HS-5 (cell line): ENCODE measurements at regions not wholly inside any gene's neighbourhood (a gene's known extent, or its start where the extent isn't known, plus 50 kb on each side); places are given as distances from the start of the nearest gene placed in this dataset.
A peak's percentile ranks its signal among the peaks of the same experiment; 100 is the strongest.
"Not testable (repeated sequence)": the region's sequence is repeated elsewhere in the genome, so short reads cannot be mapped to it uniquely, and the experiment has no call there.

Experiments
- DNase-seq: peaks from one replicate; pipeline ENCODE4 v3.0.0-alpha.2; 2012; ENCODE audit warnings: low read depth

GRCh38 chr3:72627271-72627670, 221.0 kb downstream of the SHQ1 start:
- DNase-seq = no peak

- DNase-seq = peak; percentile 92
Observed at GRCh38 chr3:72625602-72626337, 222.5 kb downstream of the SHQ1 start.

DNA sequence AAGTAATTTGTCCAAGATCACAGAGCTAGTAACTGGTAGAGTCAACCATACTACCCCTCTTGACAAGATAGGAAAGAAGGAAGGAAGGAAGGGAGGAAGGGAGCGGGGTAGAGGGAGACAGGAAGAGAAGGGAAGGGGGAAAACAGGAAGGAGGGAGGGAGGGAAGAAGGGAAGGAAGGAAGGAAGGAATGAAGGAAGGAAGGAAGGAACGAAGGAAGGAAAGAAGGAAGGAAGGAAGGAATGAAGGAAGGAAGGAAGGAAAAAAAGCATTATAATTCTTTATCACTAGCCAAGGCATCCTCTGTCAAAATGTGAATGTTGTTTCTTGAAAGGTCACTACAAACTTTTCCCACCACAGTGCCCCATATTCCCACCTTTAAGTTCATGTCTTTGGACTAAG, 223.6 kb downstream of the SHQ1 start:
- DNase-seq = no peak

DNA sequence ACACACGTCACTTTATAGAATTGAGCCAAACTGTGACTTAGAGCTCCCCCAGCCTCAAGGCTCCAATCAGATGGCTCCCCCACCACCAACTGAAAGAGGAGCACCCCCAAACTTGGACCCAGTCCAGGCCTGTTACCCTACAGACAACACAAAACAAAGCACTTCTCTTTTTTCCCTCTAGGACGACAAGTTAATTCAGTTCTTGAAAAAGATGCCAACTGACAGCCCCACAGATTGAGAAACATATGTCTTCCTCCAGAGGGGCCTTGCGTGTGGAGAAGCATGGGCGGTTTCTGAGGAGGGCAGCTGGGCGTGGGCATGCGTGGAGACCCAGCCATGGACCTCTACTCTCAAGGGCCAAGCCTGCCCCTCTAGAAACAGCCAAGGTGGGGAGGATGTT, 229.5 kb downstream of the SHQ1 start:
- no peak for DNase-seq

- no peak for DNase-seq
Observed at GRCh38 chr3:72617424-72618024, 230.7 kb downstream of the SHQ1 start.

GRCh38 chr3:72615776-72616175, 232.5 kb downstream of the SHQ1 start:
- no peak for DNase-seq

DNA sequence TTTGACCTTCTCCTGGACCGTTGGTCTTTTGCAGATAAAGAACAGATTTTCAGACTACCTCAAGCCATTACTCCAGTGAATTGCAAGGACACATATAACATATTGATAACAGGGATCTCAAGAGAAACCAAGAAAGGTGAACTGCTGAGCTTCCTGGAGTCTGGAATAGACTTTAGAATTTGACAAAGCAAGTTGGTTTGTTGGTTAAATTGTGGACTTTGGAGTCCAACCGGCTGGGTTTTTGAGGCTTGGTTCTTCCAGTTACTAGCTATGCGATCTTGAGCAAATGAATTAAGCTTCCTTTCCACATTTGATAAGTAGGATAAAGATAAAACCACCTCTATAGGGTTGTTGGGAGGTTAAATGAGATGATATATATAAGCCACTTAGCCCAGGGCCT, 233.1 kb downstream of the SHQ1 start:
- DNase-seq = no peak

DNA sequence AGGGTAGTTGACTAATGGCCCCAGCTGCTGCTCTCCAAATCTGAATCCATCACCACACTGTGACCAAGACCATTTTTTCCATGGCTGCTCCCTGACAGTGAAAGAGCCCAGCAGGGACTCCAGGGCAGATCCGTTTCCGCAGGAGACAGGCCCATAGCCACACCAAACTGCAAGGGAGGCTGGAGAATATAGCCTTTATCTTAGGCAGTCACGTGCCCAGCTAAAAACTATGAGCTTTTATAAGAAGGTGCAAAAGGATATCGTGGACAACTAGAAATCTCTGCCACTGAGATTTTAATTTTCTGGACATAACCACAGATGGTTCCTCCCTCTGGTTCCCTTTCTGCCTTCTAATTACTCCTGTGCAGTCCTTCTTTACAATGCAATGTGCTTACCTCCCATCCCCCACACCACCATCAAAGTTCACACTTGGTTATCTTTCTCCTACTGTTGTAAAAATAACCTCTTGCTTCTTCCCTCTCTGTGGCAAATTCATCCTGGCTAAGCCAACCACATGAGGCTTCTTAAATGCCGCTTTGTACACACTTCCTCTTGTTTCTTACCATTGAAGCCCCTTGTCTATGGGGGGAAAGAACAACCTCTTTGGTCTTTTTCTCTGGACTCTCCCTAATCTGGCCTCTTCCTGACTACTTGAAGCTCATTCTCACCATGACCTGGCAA, 233.7 kb downstream of the SHQ1 start:
- DNase-seq = no peak

- no peak for DNase-seq
Observed at GRCh38 chr3:72613871-72614270, 234.4 kb downstream of the SHQ1 start.

- DNase-seq = not testable (repeated sequence)
Observed at GRCh38 chr3:72609114-72609513, 239.1 kb downstream of the SHQ1 start.

- no peak for DNase-seq
Observed at GRCh38 chr3:72606005-72606800, 242.0 kb downstream of the SHQ1 start.

- no peak for DNase-seq
Observed at GRCh38 chr3:72604328-72604727, 243.9 kb downstream of the SHQ1 start.

GRCh38 chr3:72601983-72602750, 246.1 kb downstream of the SHQ1 start:
- no peak for DNase-seq

GRCh38 chr3:72601060-72601459, 247.2 kb downstream of the SHQ1 start:
- no peak for DNase-seq

- DNase-seq = no peak
Observed at GRCh38 chr3:72597756-72598195, 250.5 kb downstream of the SHQ1 start.

DNA sequence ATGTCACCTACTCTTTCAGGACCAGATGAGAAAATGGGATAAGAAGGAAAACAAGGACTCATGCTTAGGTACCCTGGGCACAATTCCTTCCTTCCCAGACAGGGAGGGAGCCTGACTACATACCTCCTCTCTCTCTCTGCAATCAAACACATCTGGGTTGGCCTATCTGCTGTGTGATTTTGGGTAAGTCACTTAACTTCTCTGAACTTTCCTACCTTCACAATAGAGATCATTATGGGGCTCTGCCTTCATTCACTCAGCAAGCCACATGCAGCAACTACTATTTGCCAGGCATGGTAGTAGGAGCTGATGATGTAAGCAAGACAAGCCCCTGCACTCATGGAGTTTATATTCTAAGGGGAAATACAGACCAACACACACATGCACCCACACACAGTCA, 251.2 kb downstream of the SHQ1 start:
- no peak for DNase-seq

DNA sequence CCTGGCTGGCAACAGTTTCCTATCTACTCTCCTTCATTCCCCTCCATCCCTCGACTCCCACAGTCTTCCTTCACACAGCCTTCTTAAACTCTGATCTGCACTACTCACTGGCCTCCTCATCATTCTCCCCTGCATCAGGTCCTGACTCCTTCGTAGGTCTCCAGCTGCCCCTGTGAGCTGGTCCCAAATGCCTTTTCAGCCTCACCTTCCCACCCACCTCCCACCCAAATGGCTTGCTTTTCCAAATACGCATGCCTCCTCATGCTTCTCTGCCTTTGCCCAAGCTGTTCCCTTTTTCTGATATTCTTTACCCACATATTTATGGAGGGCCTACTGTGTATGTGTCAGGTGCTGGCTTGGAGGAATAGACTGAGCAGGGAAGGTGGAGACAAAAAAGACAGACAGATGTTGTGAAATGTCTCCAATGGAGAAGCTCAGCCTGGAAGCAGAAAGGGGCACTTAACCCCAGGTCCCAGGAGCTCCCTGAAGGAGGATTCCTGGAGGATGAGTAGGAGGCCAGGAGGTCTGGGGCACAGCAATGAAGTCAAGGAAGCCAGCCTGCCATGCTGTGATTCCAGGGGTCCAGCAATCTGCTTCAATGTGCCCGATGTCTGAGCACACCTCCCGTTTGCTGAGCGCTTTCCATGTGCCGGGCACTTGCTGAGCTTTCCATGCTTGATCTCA, 252.2 kb downstream of the SHQ1 start:
- no peak for DNase-seq

DNA sequence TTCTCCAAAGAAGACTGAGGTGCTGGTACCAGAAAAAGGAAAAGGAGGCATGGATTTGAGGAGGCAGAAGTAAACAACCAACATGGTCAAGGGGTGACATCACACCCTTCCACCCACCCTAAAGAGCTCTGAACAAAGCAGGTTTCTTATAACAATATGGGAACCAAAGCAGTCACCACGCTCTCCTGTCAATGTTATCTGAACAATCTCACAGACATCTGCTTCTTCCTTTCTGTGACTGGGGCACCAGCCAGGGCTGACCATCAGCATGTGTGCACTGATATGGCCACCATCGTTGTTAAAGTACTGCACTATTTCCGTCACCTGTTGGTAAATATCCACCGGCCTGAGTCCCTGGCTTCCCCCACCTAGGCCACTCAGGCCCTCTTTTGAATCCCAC, 252.9 kb downstream of the SHQ1 start:
- DNase-seq = no peak

DNA sequence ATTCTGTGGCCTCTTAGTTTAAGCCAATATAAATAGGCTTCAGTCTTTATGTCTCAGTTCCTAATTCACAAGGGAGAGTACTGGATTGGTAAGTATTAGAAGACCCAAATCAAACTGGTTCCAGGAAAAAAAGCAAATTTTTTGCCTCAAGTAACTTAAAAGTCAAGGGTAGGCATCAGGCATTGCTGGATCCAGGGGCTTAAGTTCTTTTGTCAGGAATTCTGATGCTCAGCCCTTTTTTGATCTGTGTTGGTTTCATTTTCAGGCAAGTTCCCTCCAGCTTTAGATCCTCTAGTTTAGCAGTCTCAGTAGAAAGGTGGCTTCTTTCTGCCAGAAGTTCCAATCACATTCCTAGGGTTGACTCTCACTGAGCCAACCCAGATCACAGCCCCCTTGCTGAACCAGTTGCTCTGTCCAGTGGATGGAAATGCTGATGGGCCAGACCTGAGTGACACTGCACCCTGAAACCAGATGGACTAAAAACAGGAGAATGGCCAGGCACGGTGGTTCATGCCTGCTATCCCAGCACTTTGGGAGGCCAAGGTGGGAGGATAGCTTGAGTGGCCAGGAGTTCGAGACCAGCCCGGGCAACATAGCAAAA, 253.5 kb downstream of the SHQ1 start:
- no peak for DNase-seq

DNA sequence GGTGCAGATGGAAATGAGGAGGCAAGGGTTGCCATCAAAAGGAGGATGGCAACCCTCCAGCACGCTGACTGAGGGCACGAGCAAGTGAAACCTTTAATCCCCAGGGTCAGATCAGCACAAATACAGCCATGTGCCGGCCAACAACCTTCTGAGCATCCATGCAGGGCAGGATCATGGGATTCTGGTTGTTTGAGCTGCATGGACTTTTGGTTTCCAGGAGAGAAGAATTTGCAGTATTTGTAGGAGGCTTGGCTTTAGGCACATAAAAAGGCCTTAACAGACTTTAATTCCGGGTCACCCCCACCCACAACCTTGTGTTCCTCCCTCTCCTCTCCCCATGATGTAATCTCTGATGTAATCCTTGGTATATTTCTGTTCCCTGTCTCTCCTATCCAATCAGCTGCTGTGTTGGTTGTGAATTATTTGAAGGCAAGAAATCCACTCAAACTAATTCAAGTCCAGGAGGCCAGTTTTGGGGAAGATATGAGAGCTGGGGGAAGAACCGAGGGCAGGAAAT, 254.3 kb downstream of the SHQ1 start:
- DNase-seq = no peak
